ENCODE measurements at regions not wholly inside any gene's neighbourhood (a gene's known extent, or its start where the extent isn't known, plus 50 kb on each side); places are given as distances from the start of the nearest gene placed in this dataset.

DNA sequence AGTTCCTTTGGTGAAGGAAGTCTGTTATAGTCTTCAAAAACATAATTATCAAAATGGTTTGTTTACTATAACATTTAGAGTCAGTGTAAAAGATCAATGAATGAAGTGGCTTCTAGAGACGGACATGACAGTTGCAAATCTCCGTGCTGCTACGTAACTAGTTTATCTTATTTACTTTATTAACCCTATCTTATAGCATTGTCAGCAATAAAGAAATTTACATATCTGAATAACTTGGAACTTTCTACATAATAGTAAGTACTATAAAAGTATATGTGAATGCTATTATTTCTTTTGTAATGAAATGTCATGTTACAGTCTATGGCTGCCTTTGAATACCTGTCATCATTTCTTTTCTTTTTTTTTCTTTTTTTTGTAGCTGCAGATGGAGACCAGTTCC lies 246.8 kb downstream of the PTH2R start:
- DNase-seq (ENCODE audit: low spot score) = no peak
- TF ChIP-seq, protein P1, sequence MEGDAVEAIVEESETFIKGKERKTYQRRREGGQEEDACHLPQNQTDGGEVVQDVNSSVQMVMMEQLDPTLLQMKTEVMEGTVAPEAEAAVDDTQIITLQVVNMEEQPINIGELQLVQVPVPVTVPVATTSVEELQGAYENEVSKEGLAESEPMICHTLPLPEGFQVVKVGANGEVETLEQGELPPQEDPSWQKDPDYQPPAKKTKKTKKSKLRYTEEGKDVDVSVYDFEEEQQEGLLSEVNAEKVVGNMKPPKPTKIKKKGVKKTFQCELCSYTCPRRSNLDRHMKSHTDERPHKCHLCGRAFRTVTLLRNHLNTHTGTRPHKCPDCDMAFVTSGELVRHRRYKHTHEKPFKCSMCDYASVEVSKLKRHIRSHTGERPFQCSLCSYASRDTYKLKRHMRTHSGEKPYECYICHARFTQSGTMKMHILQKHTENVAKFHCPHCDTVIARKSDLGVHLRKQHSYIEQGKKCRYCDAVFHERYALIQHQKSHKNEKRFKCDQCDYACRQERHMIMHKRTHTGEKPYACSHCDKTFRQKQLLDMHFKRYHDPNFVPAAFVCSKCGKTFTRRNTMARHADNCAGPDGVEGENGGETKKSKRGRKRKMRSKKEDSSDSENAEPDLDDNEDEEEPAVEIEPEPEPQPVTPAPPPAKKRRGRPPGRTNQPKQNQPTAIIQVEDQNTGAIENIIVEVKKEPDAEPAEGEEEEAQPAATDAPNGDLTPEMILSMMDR (IDR thresholded peaks at IDR 0.05) = no peak
- H3K4me3 ChIP-seq = no peak overlapping the region
- no peaks in the 10 kb centered on the region for H3K9me3 ChIP-seq
- H3K36me3 ChIP-seq = no peaks in the 10 kb centered on the region
- no peak overlapping the region for H3K27ac ChIP-seq
- no peaks in the 10 kb centered on the region for H3K27me3 ChIP-seq
- no peaks in the 10 kb centered on the region for H3K4me1 ChIP-seq

DNA sequence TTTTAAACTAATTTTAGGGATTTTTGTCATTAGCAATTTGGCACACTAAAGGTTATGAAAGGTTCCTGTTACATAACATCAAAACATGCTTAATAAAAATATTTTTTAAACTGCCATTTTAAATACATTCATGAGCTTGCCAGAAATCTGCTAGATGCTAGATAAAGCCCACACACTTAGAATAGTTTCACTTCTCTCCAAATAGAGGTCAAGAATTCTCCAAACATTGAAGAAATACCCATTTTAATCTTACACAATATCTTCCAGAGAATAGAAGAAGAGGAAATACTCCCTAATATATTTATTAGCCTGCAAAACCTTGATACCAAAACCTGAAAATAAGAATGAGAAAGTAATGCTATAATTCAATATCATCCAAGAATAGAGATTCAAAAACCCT lies 247.5 kb downstream of the PTH2R start:
- H3K27me3 ChIP-seq = no peaks in the 10 kb centered on the region
- no peak overlapping the region for H3K27ac ChIP-seq
- TF ChIP-seq, protein P1 (IDR thresholded peaks at IDR 0.05) = no peak
- H3K4me1 ChIP-seq = no peaks in the 10 kb centered on the region
- DNase-seq (ENCODE audit: low spot score) = no peak
- H3K4me3 ChIP-seq = no peak overlapping the region
- no peaks in the 10 kb centered on the region for H3K36me3 ChIP-seq
- no peaks in the 10 kb centered on the region for H3K9me3 ChIP-seq

DNA sequence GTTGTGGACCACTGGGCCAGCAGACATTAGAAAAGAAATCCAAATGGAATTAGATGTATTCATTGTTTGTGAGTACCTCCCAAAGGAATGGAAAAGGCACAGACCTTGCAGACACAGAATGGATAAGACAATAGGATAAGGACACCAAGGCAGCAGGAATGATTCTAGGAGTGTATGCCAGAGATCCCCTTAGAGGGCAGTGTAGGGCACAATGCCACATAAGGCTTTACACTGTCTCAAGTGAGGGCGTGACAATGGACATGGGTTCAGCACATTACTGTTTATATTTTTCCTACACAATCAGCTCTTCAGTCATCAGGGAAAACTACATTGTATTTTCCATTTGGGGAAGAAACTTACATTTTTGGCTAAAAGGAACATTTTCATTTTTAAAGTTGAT lies 250.9 kb downstream of the PTH2R start:
- no peak overlapping the region for H3K4me3 ChIP-seq
- TF ChIP-seq, protein P1 (IDR thresholded peaks at IDR 0.05) = no peak
- no peaks in the 10 kb centered on the region for H3K27me3 ChIP-seq
- H3K36me3 ChIP-seq = no peaks in the 10 kb centered on the region
- no peaks in the 10 kb centered on the region for H3K4me1 ChIP-seq
- no peak overlapping the region for H3K27ac ChIP-seq
- DNase-seq (ENCODE audit: low spot score) = no peak
- peaks cover 0 to 5% of the 10 kb centered on the region in 2 donors for H3K9me3 ChIP-seq

DNA sequence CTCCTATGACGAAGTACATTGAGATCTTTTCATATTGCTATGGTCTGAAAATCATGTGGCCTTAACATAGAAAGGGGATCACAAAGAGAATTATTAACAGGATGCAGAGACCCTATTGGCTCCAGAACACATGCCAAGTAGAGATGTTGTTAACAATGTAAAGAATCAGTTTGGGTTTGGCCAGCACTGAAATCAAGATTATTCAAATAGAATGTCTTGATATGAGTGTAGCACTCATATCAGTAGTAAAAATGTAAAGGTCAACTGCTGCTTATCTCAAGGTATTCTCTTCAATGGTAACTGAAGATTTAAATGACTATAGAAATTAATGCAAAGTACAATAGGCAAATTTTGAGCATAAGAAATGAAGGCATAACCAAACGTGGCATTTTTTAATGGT lies 262.8 kb downstream of the PTH2R start:
- TF ChIP-seq, protein P1 (IDR thresholded peaks at IDR 0.05) = no peak
- Histone ChIP-seq H3K36me3 (no peaks in the 10 kb centered on the region), H3K9me3 (no peaks in the 10 kb centered on the region), H3K27ac (no peak overlapping the region), H3K4me1 (no peaks in the 10 kb centered on the region), H3K27me3 (no peaks in the 10 kb centered on the region), H3K4me3 (no peak overlapping the region)
- DNase-seq (ENCODE audit: low spot score) = no peak

DNA sequence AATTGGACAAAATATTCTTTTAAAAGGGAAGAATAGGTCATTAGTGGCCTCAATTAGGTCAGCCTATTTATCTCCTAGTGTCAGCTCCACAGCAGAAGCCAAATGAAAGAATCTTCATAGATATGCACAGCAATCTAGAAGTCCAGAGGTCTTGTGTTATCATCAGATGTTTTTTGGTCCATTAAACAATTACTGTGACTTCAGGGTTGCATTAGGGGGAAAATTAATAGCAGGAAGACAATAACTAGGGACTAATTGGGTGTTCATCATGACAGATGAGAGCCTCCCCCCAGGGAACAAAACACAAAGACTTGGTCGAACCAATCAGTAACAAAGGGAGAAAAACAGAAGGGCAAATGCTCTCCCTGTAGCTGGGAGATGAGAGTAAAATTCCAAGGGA lies 264.7 kb downstream of the PTH2R start:
- H3K9me3 ChIP-seq = no peaks in the 10 kb centered on the region
- TF ChIP-seq, protein P1 (IDR thresholded peaks at IDR 0.05) = no peak
- H3K4me3 ChIP-seq = no peak overlapping the region
- no peaks in the 10 kb centered on the region for H3K4me1 ChIP-seq
- no peaks in the 10 kb centered on the region for H3K27me3 ChIP-seq
- no peak for DNase-seq (ENCODE audit: low spot score)
- H3K27ac ChIP-seq = no peak overlapping the region
- H3K36me3 ChIP-seq = no peaks in the 10 kb centered on the region

DNA sequence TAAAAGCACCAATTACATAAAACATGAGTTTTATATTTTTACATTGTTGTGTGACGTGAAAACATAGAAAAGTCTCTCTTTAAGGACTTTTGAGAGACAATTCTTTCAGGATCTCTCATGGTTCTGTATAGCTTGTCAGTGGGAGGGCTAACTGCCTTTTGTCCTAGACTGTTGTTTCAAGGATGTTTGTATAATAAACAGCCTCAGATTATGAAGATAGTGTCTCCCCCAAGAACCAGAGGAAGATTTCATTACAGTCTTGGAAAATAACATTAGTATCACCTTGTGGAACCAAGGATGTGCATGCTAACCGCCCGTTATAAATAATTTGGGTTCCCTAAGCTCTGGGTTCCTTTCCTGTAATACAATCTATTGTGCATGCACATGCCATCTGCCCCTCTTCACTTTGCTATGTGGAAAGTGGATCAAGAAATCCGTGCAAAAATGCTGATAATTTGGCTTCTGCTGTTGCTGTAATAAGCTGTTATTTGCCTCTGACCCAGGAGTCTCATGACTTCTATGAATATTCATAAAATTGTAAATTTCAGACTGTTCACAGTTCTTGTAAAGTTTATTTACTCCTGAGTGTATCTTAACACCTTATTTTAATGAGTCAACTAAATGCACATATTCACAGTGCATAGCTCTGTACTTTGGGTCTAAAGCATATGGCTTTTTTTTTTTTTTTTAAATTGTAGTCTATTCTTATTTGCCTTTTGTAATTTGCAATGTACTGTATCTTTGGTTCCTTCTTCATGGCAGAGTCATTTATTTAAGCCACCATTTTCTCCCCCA lies 265.5 kb downstream of the PTH2R start:
- H3K27ac ChIP-seq = no peak overlapping the region

More for the DNA sequence above, 265.5 kb downstream of the PTH2R start:
- no peak for DNase-seq (ENCODE audit: low spot score)
- Histone ChIP-seq H3K36me3 (no peaks in the 10 kb centered on the region), H3K27me3 (no peaks in the 10 kb centered on the region), H3K4me1 (no peaks in the 10 kb centered on the region), H3K9me3 (no peaks in the 10 kb centered on the region), H3K4me3 (no peak overlapping the region)
- TF ChIP-seq, protein P1 (IDR thresholded peaks at IDR 0.05) = no peak
